ENCODE measurements at regions not wholly inside any gene's neighbourhood (a gene's known extent, or its start where the extent isn't known, plus 50 kb on each side); places are given as distances from the start of the nearest gene placed in this dataset.

DNA sequence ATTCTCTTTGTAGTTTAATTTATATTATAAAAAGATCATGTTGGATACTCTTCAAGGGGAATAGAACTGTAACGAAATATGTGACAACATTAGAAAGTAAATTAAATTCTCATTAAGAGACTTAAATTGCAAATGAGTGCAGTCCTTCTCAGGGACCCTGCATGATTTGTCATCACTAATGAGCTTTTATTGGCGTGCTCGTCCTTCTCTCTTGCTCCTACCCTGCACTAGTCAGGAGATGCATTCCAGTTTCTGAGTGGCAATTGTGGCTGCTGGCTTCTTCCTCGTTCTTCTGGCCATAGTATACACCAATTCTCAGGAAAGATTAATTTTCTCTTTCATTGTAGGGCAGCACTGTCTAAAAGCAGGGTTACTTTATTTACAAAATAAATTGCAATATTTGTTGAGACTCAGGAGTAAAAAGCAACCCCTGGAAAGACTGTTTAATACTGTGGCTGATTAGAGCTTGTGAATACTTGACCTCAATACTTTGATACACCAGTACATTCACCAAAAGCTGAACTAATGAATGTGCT, 376.3 kb upstream of the CHD1 start:
- H3K4me3 ChIP-seq (ENCODE audit: low read length), result no peak overlapping the region
- no peaks in the 10 kb centered on the region for H3K9me3 ChIP-seq (ENCODE audit: control insufficient read depth, low read length)
- no peaks in the 10 kb centered on the region for H3K4me1 ChIP-seq (ENCODE audit: control insufficient read depth, insufficient read depth, low read length)
- H3K27me3 ChIP-seq (ENCODE audit: control insufficient read depth, insufficient read depth, low read length), result no peaks in the 10 kb centered on the region
- H3K36me3 ChIP-seq (ENCODE audit: control insufficient read depth, insufficient read depth, low read length), result no peaks in the 10 kb centered on the region
- H3K9ac ChIP-seq (ENCODE audit: low read length), result no peak overlapping the region

DNA sequence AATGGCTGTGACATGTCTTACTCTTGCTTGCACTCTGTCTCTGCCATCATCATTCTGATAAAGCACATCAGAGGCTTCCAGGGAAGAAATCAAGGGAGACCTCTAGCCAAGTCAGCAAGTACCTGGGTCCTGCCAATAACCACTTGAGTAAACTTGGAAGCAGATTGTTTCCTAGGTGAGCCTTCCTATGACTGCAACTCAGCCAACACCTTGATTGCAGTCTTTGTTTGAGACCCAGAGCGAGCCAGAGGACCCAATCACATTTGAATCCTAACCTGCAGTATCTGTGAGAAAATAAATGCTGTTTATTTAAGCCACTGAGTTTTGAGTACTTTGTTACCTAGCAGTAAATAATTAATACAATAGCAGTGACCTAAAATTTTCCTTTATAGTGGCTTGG, 356.8 kb upstream of the CHD1 start:
- H3K36me3 ChIP-seq (ENCODE audit: control insufficient read depth, insufficient read depth, low read length), result no peaks in the 10 kb centered on the region
- no peaks in the 10 kb centered on the region for H3K9me3 ChIP-seq (ENCODE audit: control insufficient read depth, low read length)
- no peak overlapping the region for H3K9ac ChIP-seq (ENCODE audit: low read length)
- H3K4me1 ChIP-seq (ENCODE audit: control insufficient read depth, insufficient read depth, low read length), result peaks cover 9% of the 10 kb centered on the region
- H3K27me3 ChIP-seq (ENCODE audit: control insufficient read depth, insufficient read depth, low read length), result no peaks in the 10 kb centered on the region
- no peak overlapping the region for H3K4me3 ChIP-seq (ENCODE audit: low read length)

DNA sequence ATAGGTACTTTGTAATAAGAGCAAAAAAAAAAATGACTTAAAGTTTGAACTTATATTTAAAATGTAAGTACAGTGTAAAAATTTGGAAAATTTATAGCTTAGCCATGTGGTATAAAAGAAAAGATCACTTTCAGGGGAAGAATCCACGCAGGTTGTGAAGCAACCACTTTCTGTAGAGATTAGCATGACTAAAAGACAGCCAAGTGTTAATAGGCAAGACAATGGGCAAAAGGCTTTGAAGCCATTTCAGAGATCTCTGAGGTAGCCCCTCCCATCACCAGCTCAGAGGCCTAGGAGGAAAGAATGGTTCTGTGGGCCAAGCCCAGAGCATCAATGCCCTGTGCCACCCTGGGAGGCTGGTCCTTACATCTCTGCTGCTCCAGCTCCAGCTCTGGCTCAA, 346.3 kb upstream of the CHD1 start:
- H3K4me1 ChIP-seq (ENCODE audit: control insufficient read depth, insufficient read depth, low read length), result no peaks in the 10 kb centered on the region
- H3K9me3 ChIP-seq (ENCODE audit: control insufficient read depth, low read length), result no peaks in the 10 kb centered on the region
- no peak overlapping the region for H3K4me3 ChIP-seq (ENCODE audit: low read length)
- H3K9ac ChIP-seq (ENCODE audit: low read length), result no peak overlapping the region
- no peaks in the 10 kb centered on the region for H3K27me3 ChIP-seq (ENCODE audit: control insufficient read depth, insufficient read depth, low read length)
- H3K36me3 ChIP-seq (ENCODE audit: control insufficient read depth, insufficient read depth, low read length), result no peaks in the 10 kb centered on the region

DNA sequence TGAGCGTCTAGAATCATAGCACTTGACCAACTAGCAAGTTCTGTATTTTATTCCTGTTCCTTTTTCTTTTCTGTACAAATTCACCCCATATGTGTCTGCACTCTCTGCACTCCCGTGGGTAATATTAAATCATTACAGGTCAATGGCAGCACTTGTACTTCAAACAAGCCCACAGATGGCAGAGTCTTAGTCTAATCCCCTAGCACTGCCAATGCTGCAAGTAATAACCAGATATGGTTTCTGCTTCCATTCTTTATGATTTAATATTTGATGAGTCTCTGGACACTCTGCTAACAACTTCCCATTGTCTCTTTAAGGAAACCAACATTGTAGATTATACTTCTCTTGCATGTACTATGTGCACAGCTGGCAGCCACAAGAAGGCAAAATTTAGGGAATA, 343.8 kb upstream of the CHD1 start:
- no peak overlapping the region for H3K9ac ChIP-seq (ENCODE audit: low read length)
- no peaks in the 10 kb centered on the region for H3K36me3 ChIP-seq (ENCODE audit: control insufficient read depth, insufficient read depth, low read length)
- no peaks in the 10 kb centered on the region for H3K9me3 ChIP-seq (ENCODE audit: control insufficient read depth, low read length)
- H3K27me3 ChIP-seq (ENCODE audit: control insufficient read depth, insufficient read depth, low read length), result no peaks in the 10 kb centered on the region
- no peaks in the 10 kb centered on the region for H3K4me1 ChIP-seq (ENCODE audit: control insufficient read depth, insufficient read depth, low read length)
- H3K4me3 ChIP-seq (ENCODE audit: low read length), result no peak overlapping the region

DNA sequence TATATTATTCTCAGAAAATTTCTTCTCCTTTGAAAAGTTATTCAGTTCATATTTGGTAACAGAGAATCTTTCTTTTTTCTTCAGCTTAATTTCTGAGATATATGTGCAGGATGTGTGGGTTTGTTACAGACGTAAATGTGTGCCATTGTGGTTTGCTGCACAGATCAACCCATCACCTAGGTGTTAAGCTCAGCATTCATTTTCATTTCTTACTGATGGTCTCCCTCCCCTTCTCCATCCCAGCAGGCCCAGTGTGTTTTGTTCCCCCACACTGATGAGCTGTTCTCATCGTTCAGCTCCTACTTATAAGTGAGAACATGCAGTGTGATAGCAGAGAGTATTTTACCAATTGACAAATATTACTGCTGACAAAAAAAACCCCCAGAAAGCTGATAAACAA, 330.0 kb upstream of the CHD1 start:
- Histone ChIP-seq H3K4me1 (ENCODE audit: control insufficient read depth, insufficient read depth, low read length) (no peaks in the 10 kb centered on the region), H3K36me3 (ENCODE audit: control insufficient read depth, insufficient read depth, low read length) (no peaks in the 10 kb centered on the region), H3K4me3 (ENCODE audit: low read length) (no peak overlapping the region), H3K27me3 (ENCODE audit: control insufficient read depth, insufficient read depth, low read length) (no peaks in the 10 kb centered on the region), H3K9me3 (ENCODE audit: control insufficient read depth, low read length) (no peaks in the 10 kb centered on the region), H3K9ac (ENCODE audit: low read length) (no peak overlapping the region)

DNA sequence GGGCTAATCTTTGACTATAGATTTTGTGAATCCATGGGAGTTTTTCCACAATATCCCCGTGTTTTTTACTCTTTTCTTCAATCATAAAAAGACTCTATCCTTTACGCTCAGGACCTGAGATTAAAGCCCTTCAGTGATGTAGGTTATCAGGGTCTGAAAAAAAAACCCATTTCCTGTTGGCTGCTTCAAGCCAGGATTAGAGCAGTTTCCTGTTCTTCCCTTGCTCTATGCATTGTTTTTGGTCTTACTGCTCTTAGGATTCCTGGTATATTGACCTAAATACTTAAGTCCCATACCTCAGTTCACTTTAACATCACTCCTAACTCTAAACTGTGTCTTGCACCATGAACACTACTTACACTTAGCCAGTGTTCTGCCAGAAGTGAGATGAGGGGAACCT, 319.3 kb upstream of the CHD1 start:
- no peak overlapping the region for H3K4me3 ChIP-seq (ENCODE audit: low read length)
- no peaks in the 10 kb centered on the region for H3K27me3 ChIP-seq (ENCODE audit: control insufficient read depth, insufficient read depth, low read length)
- no peaks in the 10 kb centered on the region for H3K36me3 ChIP-seq (ENCODE audit: control insufficient read depth, insufficient read depth, low read length)
- no peak overlapping the region for H3K9ac ChIP-seq (ENCODE audit: low read length)
- H3K9me3 ChIP-seq (ENCODE audit: control insufficient read depth, low read length), result no peaks in the 10 kb centered on the region
- no peaks in the 10 kb centered on the region for H3K4me1 ChIP-seq (ENCODE audit: control insufficient read depth, insufficient read depth, low read length)

DNA sequence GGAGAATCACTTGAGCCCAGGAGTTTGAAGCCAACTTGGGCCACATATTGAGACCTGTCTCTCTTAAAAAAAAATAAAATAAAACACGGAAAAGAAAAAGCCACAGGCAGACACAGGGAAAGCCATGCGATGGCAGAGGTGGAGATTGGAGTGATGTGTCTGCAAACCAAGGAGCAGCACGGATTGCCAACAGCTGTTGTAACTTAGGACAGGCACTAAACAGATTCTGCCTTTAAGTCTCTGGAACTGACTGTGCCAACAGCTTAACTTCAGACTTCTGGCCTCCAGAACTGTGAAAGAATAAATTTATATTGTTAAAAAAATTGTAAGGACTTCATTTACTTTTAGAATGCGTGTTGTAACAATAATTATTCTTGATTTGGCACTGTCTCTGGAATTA, 318.5 kb upstream of the CHD1 start:
- no peaks in the 10 kb centered on the region for H3K9me3 ChIP-seq (ENCODE audit: control insufficient read depth, low read length)
- H3K27me3 ChIP-seq (ENCODE audit: control insufficient read depth, insufficient read depth, low read length), result no peaks in the 10 kb centered on the region
- H3K36me3 ChIP-seq (ENCODE audit: control insufficient read depth, insufficient read depth, low read length), result no peaks in the 10 kb centered on the region
- H3K9ac ChIP-seq (ENCODE audit: low read length), result no peak overlapping the region
- no peak overlapping the region for H3K4me3 ChIP-seq (ENCODE audit: low read length)
- no peaks in the 10 kb centered on the region for H3K4me1 ChIP-seq (ENCODE audit: control insufficient read depth, insufficient read depth, low read length)

DNA sequence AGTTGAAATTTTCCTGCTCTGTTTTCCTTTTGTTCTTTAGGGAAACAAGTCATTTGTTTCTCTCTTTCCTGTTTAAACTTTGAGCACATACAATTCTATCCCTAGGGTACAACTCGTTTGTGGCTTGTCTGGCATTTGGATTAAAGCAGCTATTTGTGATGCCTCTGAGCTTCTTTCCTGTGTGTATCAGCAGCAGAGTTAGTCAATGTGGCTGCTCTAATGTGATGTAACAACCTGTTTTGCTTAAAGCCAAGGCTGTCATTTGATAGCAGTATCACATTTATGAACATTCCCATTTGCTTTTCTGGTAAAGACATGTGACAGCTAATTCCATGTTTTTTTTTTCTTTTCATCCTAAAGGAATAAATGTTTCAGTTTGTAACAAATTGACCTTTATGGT, 314.3 kb upstream of the CHD1 start:
- Histone ChIP-seq H3K36me3 (ENCODE audit: control insufficient read depth, insufficient read depth, low read length) (no peaks in the 10 kb centered on the region), H3K4me3 (ENCODE audit: low read length) (no peak overlapping the region), H3K27me3 (ENCODE audit: control insufficient read depth, insufficient read depth, low read length) (no peaks in the 10 kb centered on the region), H3K9me3 (ENCODE audit: control insufficient read depth, low read length) (no peaks in the 10 kb centered on the region), H3K9ac (ENCODE audit: low read length) (no peak overlapping the region), H3K4me1 (ENCODE audit: control insufficient read depth, insufficient read depth, low read length) (no peaks in the 10 kb centered on the region)

DNA sequence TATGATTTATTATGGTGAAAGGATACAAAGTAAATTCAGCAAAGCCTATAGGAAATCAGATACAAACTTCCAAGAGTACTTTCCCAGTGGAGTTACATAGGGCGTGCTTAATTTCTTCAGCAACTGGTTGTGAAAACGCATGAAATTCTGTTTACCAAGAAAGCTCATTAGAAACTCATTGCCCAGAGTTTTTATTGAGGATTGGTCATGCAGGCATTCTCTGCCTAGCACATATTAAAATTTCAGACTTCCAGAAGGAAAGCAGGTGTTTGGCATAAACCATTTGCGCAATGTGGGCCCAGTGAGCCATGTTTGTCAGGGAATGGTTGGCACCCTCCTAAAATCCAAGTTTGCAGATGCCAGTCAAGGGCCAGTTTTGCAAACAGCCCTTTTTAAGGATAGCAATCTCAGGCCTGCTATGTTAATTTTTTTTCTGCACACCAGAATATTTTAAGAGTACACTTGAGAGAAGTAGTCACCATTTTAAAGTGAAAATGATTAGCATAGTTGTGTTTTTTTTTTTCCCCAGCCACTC, 311.1 kb upstream of the CHD1 start:
- Histone ChIP-seq H3K9me3 (ENCODE audit: control insufficient read depth, low read length) (no peaks in the 10 kb centered on the region), H3K27me3 (ENCODE audit: control insufficient read depth, insufficient read depth, low read length) (no peaks in the 10 kb centered on the region), H3K4me1 (ENCODE audit: control insufficient read depth, insufficient read depth, low read length) (no peaks in the 10 kb centered on the region), H3K36me3 (ENCODE audit: control insufficient read depth, insufficient read depth, low read length) (no peaks in the 10 kb centered on the region), H3K4me3 (ENCODE audit: low read length) (no peak overlapping the region), H3K9ac (ENCODE audit: low read length) (no peak overlapping the region)

DNA sequence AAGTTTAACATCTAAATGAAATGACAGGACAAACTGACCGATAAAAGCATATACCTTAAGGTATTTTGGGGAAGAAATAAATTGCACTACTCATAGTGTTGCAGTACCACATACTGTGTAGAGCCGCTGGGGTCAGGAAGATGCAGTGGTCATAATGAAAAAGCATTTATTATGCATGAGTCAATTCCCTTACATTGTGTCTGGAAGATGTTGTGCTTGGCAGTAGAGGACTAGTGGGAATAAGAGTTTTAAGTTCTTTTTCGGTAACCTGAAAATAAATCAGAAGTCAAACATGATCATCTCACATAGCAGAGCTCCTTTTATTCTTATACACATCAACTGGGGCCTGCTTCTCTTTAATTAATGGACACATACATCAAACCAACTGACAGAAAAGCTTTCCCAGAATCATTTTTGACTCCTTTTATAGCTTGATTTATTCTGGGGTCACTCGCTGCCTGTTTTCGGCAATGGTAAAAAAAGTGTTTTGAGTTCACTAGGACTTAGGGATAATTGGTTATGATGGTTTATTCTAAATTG, 262.5 kb upstream of the CHD1 start:
- Histone ChIP-seq H3K9ac (ENCODE audit: low read length) (no peak overlapping the region), H3K27me3 (ENCODE audit: control insufficient read depth, insufficient read depth, low read length) (no peaks in the 10 kb centered on the region), H3K36me3 (ENCODE audit: control insufficient read depth, insufficient read depth, low read length) (no peaks in the 10 kb centered on the region), H3K4me3 (ENCODE audit: low read length) (no peak overlapping the region), H3K9me3 (ENCODE audit: control insufficient read depth, low read length) (no peaks in the 10 kb centered on the region), H3K4me1 (ENCODE audit: control insufficient read depth, insufficient read depth, low read length) (no peaks in the 10 kb centered on the region)

DNA sequence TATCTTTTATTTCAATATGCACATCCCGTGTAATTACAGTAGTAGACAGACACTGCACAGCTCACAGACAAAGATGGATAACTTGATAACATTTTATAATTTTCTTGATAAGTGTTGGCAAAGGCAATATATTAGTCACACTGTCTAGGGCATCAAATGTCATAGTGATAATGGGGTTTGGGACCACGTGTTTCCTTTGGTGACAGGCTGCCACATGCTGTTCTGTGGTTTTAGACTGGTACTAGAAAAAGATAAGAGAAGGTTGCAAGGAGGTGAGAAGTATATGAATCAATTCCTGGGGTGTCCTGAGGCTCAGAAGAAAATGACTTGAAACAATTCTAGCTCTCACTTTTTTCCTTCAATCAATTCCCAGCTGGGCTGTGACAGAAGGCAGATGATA, 258.8 kb upstream of the CHD1 start:
- Histone ChIP-seq H3K9me3 (ENCODE audit: control insufficient read depth, low read length) (no peaks in the 10 kb centered on the region), H3K4me3 (ENCODE audit: low read length) (no peak overlapping the region), H3K27me3 (ENCODE audit: control insufficient read depth, insufficient read depth, low read length) (no peaks in the 10 kb centered on the region), H3K4me1 (ENCODE audit: control insufficient read depth, insufficient read depth, low read length) (no peaks in the 10 kb centered on the region), H3K9ac (ENCODE audit: low read length) (no peak overlapping the region), H3K36me3 (ENCODE audit: control insufficient read depth, insufficient read depth, low read length) (no peaks in the 10 kb centered on the region)

DNA sequence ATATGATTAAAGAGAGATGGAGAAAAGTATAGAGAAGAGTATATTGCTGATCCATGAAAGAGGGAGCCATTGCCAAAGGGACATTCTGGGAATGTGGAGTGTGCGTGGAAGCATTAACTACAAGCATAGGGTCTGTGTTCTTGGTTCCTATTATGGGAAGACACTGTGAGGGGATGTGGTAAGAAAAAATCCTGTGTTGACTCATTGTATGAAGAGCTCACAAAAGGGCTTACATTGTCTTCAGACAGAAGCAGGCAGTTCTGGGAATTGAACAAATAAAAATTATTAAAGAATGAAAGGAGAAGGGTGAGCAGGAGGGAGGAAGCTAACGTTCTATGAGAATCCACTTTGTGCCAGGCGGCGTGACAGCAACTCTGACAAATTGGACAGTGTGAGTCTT, 250.4 kb upstream of the CHD1 start:
- Histone ChIP-seq H3K9me3 (ENCODE audit: control insufficient read depth, low read length) (no peaks in the 10 kb centered on the region), H3K36me3 (ENCODE audit: control insufficient read depth, insufficient read depth, low read length) (no peaks in the 10 kb centered on the region), H3K4me3 (ENCODE audit: low read length) (no peak overlapping the region), H3K27me3 (ENCODE audit: control insufficient read depth, insufficient read depth, low read length) (no peaks in the 10 kb centered on the region), H3K4me1 (ENCODE audit: control insufficient read depth, insufficient read depth, low read length) (no peaks in the 10 kb centered on the region), H3K9ac (ENCODE audit: low read length) (no peak overlapping the region)

DNA sequence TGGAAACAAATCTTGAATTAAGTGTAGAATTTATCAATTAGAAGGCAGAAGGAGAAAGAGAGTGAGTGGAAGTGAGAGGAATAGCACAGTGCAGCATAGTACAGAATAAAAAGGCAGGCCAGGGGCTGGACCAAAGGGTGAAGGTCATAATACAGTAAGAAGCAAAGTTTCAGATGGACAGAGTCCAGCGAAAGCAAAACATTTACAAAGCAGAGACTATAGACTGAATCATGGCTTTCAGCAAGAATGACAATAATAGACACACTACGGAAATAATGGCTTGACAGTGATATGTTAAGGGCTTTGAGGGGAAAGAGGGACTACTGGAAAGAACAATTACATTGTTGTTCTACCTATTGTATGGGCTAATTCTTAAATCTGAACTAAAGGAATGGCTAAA, 249.0 kb upstream of the CHD1 start:
- Histone ChIP-seq H3K36me3 (ENCODE audit: control insufficient read depth, insufficient read depth, low read length) (no peaks in the 10 kb centered on the region), H3K4me3 (ENCODE audit: low read length) (no peak overlapping the region), H3K9me3 (ENCODE audit: control insufficient read depth, low read length) (no peaks in the 10 kb centered on the region), H3K9ac (ENCODE audit: low read length) (no peak overlapping the region), H3K4me1 (ENCODE audit: control insufficient read depth, insufficient read depth, low read length) (no peaks in the 10 kb centered on the region), H3K27me3 (ENCODE audit: control insufficient read depth, insufficient read depth, low read length) (no peaks in the 10 kb centered on the region)

All from mucosa of stomach (tissue), 1 donor.